Pancreas (tissue), 10 donors: ENCODE measurements at regions not wholly inside any gene's neighbourhood (a gene's known extent, or its start where the extent isn't known, plus 50 kb on each side); places are given as distances from the start of the nearest gene placed in this dataset.

ENCODE experiments used
- ATAC-seq, 4 donors: fragments of 200-7000 bp; cut with Tn5 transposase; one replicate each; pipeline versions ENCODE4 v1.8.0 to v1.9.1; 2020; ENCODE audit warnings: mild to moderate bottlenecking in 4 of 4, moderate library complexity in 4 of 4
- DNase-seq, 6 donors: peaks; one replicate each; pipeline ENCODE4 v3.0.0-alpha.2; 2020
- FAIRE-seq: peaks from 2 replicates; lab custom pipeline; 2012; peaks lifted over from hg19 to GRCh38; lab: Jason Lieb, UNC
- H3K27ac ChIP-seq, 4 donors: fragments of 200-600 bp; sonication (generic); 1 replicate in 3 of 4; 2 replicates in 1 of 4; pipeline versions ENCODE4 v1.5.0 to v1.8.0; 2020
- H3K27me3 ChIP-seq, 4 donors: fragments of 200-600 bp; one replicate each; pipeline ENCODE4 v1.8.0; 2021
- H3K36me3 ChIP-seq, 3 donors: fragments of 200-600 bp; sonication (generic) in 1 of 3; one replicate each; pipeline versions ENCODE4 v1.5.0 to v1.8.0; 2020 to 2021
- H3K4me1 ChIP-seq, 3 donors: fragments of 200-600 bp; one replicate each; pipeline ENCODE4 v1.8.0; 2021
- H3K4me3 ChIP-seq, 4 donors: fragments of 200-600 bp; sonication (generic) in 2 of 4; one replicate each; pipeline versions ENCODE4 v1.5.0 to v1.8.0; 2020 to 2021
- H3K9me3 ChIP-seq, 4 donors: fragments of 200-600 bp; one replicate each; pipeline ENCODE4 v1.8.0; 2021
- CTCF ChIP-seq, 4 donors: fragments of 200-600 bp; sonication (generic) in 3 of 4; IDR thresholded peaks; one replicate each; pipeline versions ENCODE4 v1.5.0 to v1.8.0; 2021; ENCODE audit warnings: antibody characterized with exemption in 4 of 4
- WGBS, 2 donors: extraction: QIAGEN DNeasy Blood & Tissue Kit; methylation state at CpG; one replicate each; pipeline ENCODE4 v1.1.7; 2013; 5-methylcytosine and 5-hydroxymethylcytosine counted together
- intact Hi-C, 3 donors: fragments of 100-400 bp; cut with DNase I; formaldehyde crosslinking; loops; one replicate each; pipeline versions ENCODE4 v1.11.1 to v1.14.2; 2022
- donor health status: healthy with polysubstance abuse.
- donor health status: DM: no; HTN: no; CAD: no; lungs with moderate emphysema.
- donor health status: DM: no; HTN: no; CAD: no.
- donor health status: control.
- donor health status: control.
- donor health status: Bipolar disorder and iron deficiency.
- donor health status: DM: yes; HTN: yes; CAD: no.
- donor health status: DM: no; HTN: no; CAD: no.
- donor health status: DM: no; HTN: no; CAD: no.
- donor health status: DM: yes; HTN: yes; CAD: no.

GRCh38 chr18:76687304-76687962 is 134.9 kb upstream of the ZNF236 start:
- intact Hi-C loops = loop anchor here in 1 of 3 donors (5.0 kb wide), 1 partner anchor 285 kb away; no protein-coding TSS in a partner anchor
- ATAC-seq (peak in 3 of 4 donors; percentile 45 to 69 (median 49)), DNase-seq (no peak)

GRCh38 chr18:76686737-76687231 is 135.6 kb upstream of the ZNF236 start:
- FAIRE-seq (no peak), DNase-seq (peak in 4 of 6 donors; percentile 29 to 70 (median 42)), ATAC-seq (peak; percentile 87 to 96 (median 92))
- H3K27me3 ChIP-seq = peaks cover 0 to 10% (median 0%) of the 10 kb centered on the region in 4 donors
- H3K9me3 ChIP-seq = no peaks in the 10 kb centered on the region
- intact Hi-C loops = loop anchor here in 1 of 3 donors (5.0 kb wide), 1 partner anchor 284 kb away; no protein-coding TSS in a partner anchor
- H3K4me3 ChIP-seq = no peak overlapping the region
- H3K4me1 ChIP-seq = no peaks in the 10 kb centered on the region
- H3K27ac ChIP-seq = peak overlapping the region in 1 of 4 donors; percentile 24
- H3K36me3 ChIP-seq = no peaks in the 10 kb centered on the region
- 5 to 9% methylated on average over 11 of the region's 11 CpGs for WGBS, 2 donors
- peak; percentile 16 to 43 (median 41) for TF ChIP-seq CTCF (IDR thresholded peaks at IDR 0.05)

More at GRCh38 chr18:76687304-76687962, 134.9 kb upstream of the ZNF236 start:
- no peak overlapping the region for H3K4me3 ChIP-seq
- TF ChIP-seq CTCF (IDR thresholded peaks at IDR 0.05) = no peak
- 42 to 49% methylated on average over 10 of the region's 10 CpGs for WGBS, 2 donors
- peak overlapping the region in 1 of 4 donors; percentile 24 for H3K27ac ChIP-seq
- no peaks in the 10 kb centered on the region for H3K4me1 ChIP-seq
- H3K27me3 ChIP-seq = peaks cover 0 to 10% (median 0%) of the 10 kb centered on the region in 4 donors
- FAIRE-seq = no peak
- no peaks in the 10 kb centered on the region for H3K36me3 ChIP-seq
- H3K9me3 ChIP-seq = no peaks in the 10 kb centered on the region

- intact Hi-C loops = loop anchor here in 1 of 3 donors (5.0 kb wide), 1 partner anchor 284 kb away; no protein-coding TSS in a partner anchor
- no peak for TF ChIP-seq CTCF (IDR thresholded peaks at IDR 0.05)
- Histone ChIP-seq H3K9me3 (no peaks in the 10 kb centered on the region), H3K27me3 (peaks cover 0 to 10% (median 0%) of the 10 kb centered on the region in 4 donors), H3K36me3 (no peaks in the 10 kb centered on the region), H3K27ac (no peak overlapping the region), H3K4me1 (no peaks in the 10 kb centered on the region), H3K4me3 (no peak overlapping the region)
- no peak for ATAC-seq
- WGBS, 2 donors = 64 to 78% methylated on average over 8 of the region's 8 CpGs
- no peak for DNase-seq
- FAIRE-seq = no peak
Observed at GRCh38 chr18:76685860-76686259, 136.5 kb upstream of the ZNF236 start.

GRCh38 chr18:76685402-76685801 is 137.0 kb upstream of the ZNF236 start:
- no peak for DNase-seq
- H3K36me3 ChIP-seq = no peaks in the 10 kb centered on the region
- no peaks in the 10 kb centered on the region for H3K4me1 ChIP-seq
- no peak for ATAC-seq
- peaks cover 0 to 10% (median 0%) of the 10 kb centered on the region in 4 donors for H3K27me3 ChIP-seq
- FAIRE-seq = no peak
- TF ChIP-seq CTCF (IDR thresholded peaks at IDR 0.05) = no peak
- no peak overlapping the region for H3K4me3 ChIP-seq
- 61 to 70% methylated on average over 7 of the region's 7 CpGs for WGBS, 2 donors
- H3K27ac ChIP-seq = no peak overlapping the region
- no peaks in the 10 kb centered on the region for H3K9me3 ChIP-seq
- intact Hi-C loops = loop anchor here in 1 of 3 donors (5.0 kb wide), 1 partner anchor 283 kb away; no protein-coding TSS in a partner anchor
